ENCODE measurements at regions not wholly inside any gene's neighbourhood (a gene's known extent, or its start where the extent isn't known, plus 50 kb on each side); places are given as distances from the start of the nearest gene placed in this dataset.

DNA sequence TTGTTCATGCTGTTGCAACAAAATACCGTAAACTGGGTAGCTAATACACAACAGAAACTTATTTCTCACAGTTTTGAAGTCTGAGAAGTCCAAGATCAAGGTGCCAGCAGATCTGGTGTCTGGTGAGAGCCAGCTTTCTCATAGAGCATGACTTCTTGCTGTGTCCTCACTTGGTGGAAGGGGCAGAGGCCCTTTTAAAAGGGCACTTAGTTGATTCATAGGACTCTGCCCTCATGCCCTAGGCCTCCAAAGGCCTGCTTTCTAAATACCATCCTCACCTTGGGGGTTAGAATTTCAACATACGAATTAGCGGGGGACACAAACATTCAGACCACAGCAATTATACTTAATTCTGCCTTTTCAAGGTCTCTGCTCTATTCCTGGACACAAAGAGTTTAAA, 52.3 kb upstream of the FDX1 start:
- no peak for TF ChIP-seq CTCF (IDR thresholded peaks at IDR 0.05)
- peaks cover 6% of the 10 kb centered on the region for H3K4me1 ChIP-seq (ENCODE audit: low read depth)
- ATAC-seq (no peak), DNase-seq (no peak)
- no peak overlapping the region for H3K4me3 ChIP-seq
- H3K9me3 ChIP-seq, result no peaks in the 10 kb centered on the region
- intact Hi-C loops (cut with DNase I, micrococcal nuclease), result loop anchor here (5.0 to 10.0 kb wide), 2 partner anchors 173 to 175 kb away; no protein-coding TSS in a partner anchor
- no peaks in the 10 kb centered on the region for H3K36me3 ChIP-seq (ENCODE audit: low read depth)

- ATAC-seq, result no peak
Measured at GRCh38 chr11:110379261-110379660, 50.5 kb upstream of the FDX1 start.

GRCh38 chr11:110379936-110380335, 49.8 kb upstream of the FDX1 start:
- no peak for TF ChIP-seq CTCF (IDR thresholded peaks at IDR 0.05)
- H3K4me1 ChIP-seq (ENCODE audit: low read depth), result peaks cover 6% of the 10 kb centered on the region
- H3K4me3 ChIP-seq, result no peak overlapping the region
- H3K9me3 ChIP-seq, result no peaks in the 10 kb centered on the region
- DNase-seq, result no peak
- intact Hi-C loops (cut with DNase I, micrococcal nuclease), result loop anchor here (5.0 to 10.0 kb wide), 2 partner anchors 175 to 178 kb away; no protein-coding TSS in a partner anchor
- no peak for ATAC-seq
- H3K36me3 ChIP-seq (ENCODE audit: low read depth), result no peaks in the 10 kb centered on the region

More at GRCh38 chr11:110379261-110379660, 50.5 kb upstream of the FDX1 start:
- H3K4me1 ChIP-seq (ENCODE audit: low read depth), result peaks cover 6% of the 10 kb centered on the region
- H3K9me3 ChIP-seq, result no peaks in the 10 kb centered on the region
- no peak for TF ChIP-seq CTCF (IDR thresholded peaks at IDR 0.05)
- intact Hi-C loops (cut with DNase I, micrococcal nuclease), result loop anchor here (5.0 to 10.0 kb wide), 2 partner anchors 174 to 177 kb away; no protein-coding TSS in a partner anchor
- DNase-seq, result no peak
- no peak overlapping the region for H3K4me3 ChIP-seq
- H3K36me3 ChIP-seq (ENCODE audit: low read depth), result no peaks in the 10 kb centered on the region
